Endothelial cell of umbilical vein (primary cell): ENCODE measurements at regions not wholly inside any gene's neighbourhood (a gene's known extent, or its start where the extent isn't known, plus 50 kb on each side); places are given as distances from the start of the nearest gene placed in this dataset.

Experiments
- BruUV-seq: library from RNA; stranded (reverse); fragments of 400-500 nt; replicated peaks from 2 replicates; lab custom pipeline; 2021; lab: Mats Ljungman, UMichigan
- CTCF ChIA-PET: fragments of 300-600, 350-600 bp; sonication (Branson Sonifier 250); formaldehyde crosslinking; loops from one replicate; lab custom pipeline; 2021; ENCODE audit warnings: antibody characterized with exemption, inconsistent platforms; lab: Charles Lee
- POLR2A ChIA-PET: fragments of 300-600, 350-600 bp; sonication (Branson Sonifier 250); formaldehyde crosslinking; loops from one replicate; lab custom pipeline; 2021; ENCODE audit warnings: antibody characterized with exemption, inconsistent platforms; lab: Charles Lee
- DNase-seq: peaks from one replicate; pipeline ENCODE4 v3.0.0-alpha.2; 2011; ENCODE audit warnings: low read depth, low spot score
- FAIRE-seq: peaks from 2 replicates; lab custom pipeline; 2011; peaks lifted over from hg19 to GRCh38; lab: Jason Lieb, UNC
- H2AFZ ChIP-seq: 2 replicates; pipeline ENCODE4 v1.6.0; 2012; ENCODE audit warnings: low read depth, low read length, control low read depth, inconsistent platforms
- H3K27ac ChIP-seq: 2 replicates; pipeline ENCODE4 v1.5.1; 2011; ENCODE audit warnings: low read depth, mild to moderate bottlenecking, control low read depth, low read length, moderate library complexity; ENCODE audit not compliant: insufficient read depth
- H3K27me3 ChIP-seq, 2 experiments: 2 replicates each; pipeline versions ENCODE4 v1.6.0 to v1.6.1; 2011; ENCODE audit warnings: low read length in 2 of 2, mixed read lengths in 1 of 2; ENCODE audit not compliant: control insufficient read depth in 2 of 2, insufficient read depth in 2 of 2
- H3K36me3 ChIP-seq, 2 experiments: 2 replicates in 1 of 2; 3 replicates in 1 of 2; pipeline ENCODE4 v1.5.1; 2011; ENCODE audit warnings: low read length in 2 of 2, mild to moderate bottlenecking in 1 of 2, moderate library complexity in 1 of 2; ENCODE audit not compliant: control insufficient read depth in 2 of 2, insufficient read depth in 2 of 2; ENCODE audit errors: extremely low read depth in 1 of 2
- H3K4me1 ChIP-seq: 3 replicates; pipeline ENCODE4 v1.5.1; 2011; ENCODE audit warnings: mild to moderate bottlenecking, low read length; ENCODE audit not compliant: control insufficient read depth, insufficient read depth; ENCODE audit errors: extremely low read depth
- H3K4me2 ChIP-seq: 2 replicates; pipeline ENCODE4 v1.6.1; 2011; ENCODE audit warnings: low read length, control low read depth, mixed read lengths; ENCODE audit not compliant: insufficient read depth
- H3K4me3 ChIP-seq, 3 experiments: fragments of 200-600 bp in 1 of 3; sonication (generic), shearing (Covaris generic) in 1 of 3; replicated peaks in 1 of 3; 2 replicates each; pipeline ENCODE4 v1.5.1; 2011 to 2016; ENCODE audit warnings: control low read depth in 3 of 3, low read length in 3 of 3, mild to moderate bottlenecking in 2 of 3, inconsistent platforms in 1 of 3, low read depth in 1 of 3, moderate library complexity in 1 of 3; ENCODE audit not compliant: insufficient read depth in 1 of 3
- H3K79me2 ChIP-seq: 2 replicates; pipeline ENCODE4 v1.6.0; 2012; ENCODE audit warnings: low read length, inconsistent platforms; ENCODE audit not compliant: control insufficient read depth, insufficient read depth
- H3K9ac ChIP-seq: replicated peaks from 2 replicates; pipeline ENCODE3; 2011; ENCODE audit warnings: low read length, control low read depth; ENCODE audit not compliant: insufficient read depth; ENCODE audit errors: extremely low read depth
- H3K9me1 ChIP-seq: replicated peaks from 3 replicates; pipeline ENCODE4 v1.6.0; 2011; ENCODE audit warnings: mild to moderate bottlenecking, low read length; ENCODE audit not compliant: control insufficient read depth, insufficient read depth; ENCODE audit errors: extremely low read depth
- H3K9me3 ChIP-seq: replicated peaks from 2 replicates; pipeline ENCODE4 v1.5.1; 2012; ENCODE audit warnings: low read length, inconsistent platforms; ENCODE audit not compliant: control insufficient read depth, insufficient read depth
- H4K20me1 ChIP-seq: replicated peaks from 2 replicates; pipeline ENCODE3; 2011; ENCODE audit warnings: mild to moderate bottlenecking, low read length; ENCODE audit not compliant: control insufficient read depth, insufficient read depth; ENCODE audit errors: extremely low read depth
- CTCF ChIP-seq, 2 donors: IDR thresholded peaks; 1 replicate in 1 of 2; 2 replicates in 1 of 2; pipeline ENCODE4 v1.5.1; 2011; ENCODE audit warnings: low read length in 2 of 2, mild to moderate bottlenecking in 2 of 2, moderate library complexity in 2 of 2, control low read depth in 1 of 2, inconsistent platforms in 1 of 2, low read depth in 1 of 2; ENCODE audit not compliant: insufficient read depth in 1 of 2; ENCODE audit errors: extremely low read depth in 1 of 2
- EZH2 ChIP-seq: IDR thresholded peaks from 2 replicates; pipeline ENCODE4 v1.6.1; 2012; ENCODE audit warnings: borderline replicate concordance, low read depth, mild to moderate bottlenecking, moderate library complexity, low read length, inconsistent platforms; ENCODE audit not compliant: severe bottlenecking
- FOS ChIP-seq: IDR thresholded peaks from 2 replicates; pipeline ENCODE4 v1.6.1; 2011; ENCODE audit warnings: mild to moderate bottlenecking, low read length, moderate library complexity, borderline replicate concordance; ENCODE audit not compliant: insufficient read depth
- GATA2 ChIP-seq: IDR thresholded peaks from 2 replicates; pipeline ENCODE4 v1.7.0; 2011; ENCODE audit warnings: low read depth, mild to moderate bottlenecking, moderate library complexity, mixed read lengths, low read length; ENCODE audit not compliant: insufficient read length, insufficient read depth
- MAX ChIP-seq: IDR thresholded peaks from 2 replicates; pipeline ENCODE4 v1.6.1; 2011; ENCODE audit not compliant: insufficient read depth, insufficient read length
- MYC ChIP-seq: IDR thresholded peaks from one replicate; pipeline ENCODE4 v1.6.1; 2011; ENCODE audit warnings: mild to moderate bottlenecking, low read depth, low read length
- POLR2AphosphoS5 ChIP-seq: IDR thresholded peaks from 2 replicates; pipeline ENCODE4 v1.6.1; 2012; ENCODE audit warnings: low read depth, mild to moderate bottlenecking, control low read depth, low read length, moderate library complexity; ENCODE audit not compliant: insufficient read depth
- dilution Hi-C: fragments of 300-500 bp; cut with MboI; formaldehyde crosslinking; loops from one replicate; pipeline ENCODE4 v1.15.0; 2019; ENCODE audit warnings: low sequenced_read_pairs; ENCODE audit not compliant: extremely low pct_ligation_motif_present
- intact Hi-C: fragments of 100-400 bp; cut with micrococcal nuclease; formaldehyde crosslinking; loops from one replicate; pipeline ENCODE4 v1.10.0; 2022

DNA sequence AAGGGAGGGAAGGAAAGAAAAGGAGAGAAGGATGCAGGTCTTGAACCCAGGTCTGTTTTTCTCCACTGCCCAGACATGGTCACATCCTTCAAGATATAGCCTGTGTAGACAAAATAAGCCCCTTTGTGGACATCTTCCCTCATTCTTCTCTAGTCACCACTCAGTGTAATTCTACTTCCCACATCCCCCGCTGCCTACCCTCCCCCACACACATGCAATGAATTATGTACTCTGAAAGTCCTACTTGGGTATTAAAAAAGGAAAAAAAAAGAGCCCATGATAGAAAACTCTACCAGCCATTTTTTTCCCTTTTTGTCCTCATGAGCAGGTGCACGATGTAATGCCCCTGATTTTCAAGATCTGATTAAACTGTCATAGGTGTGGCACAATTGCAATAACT, 346.0 kb downstream of the MN1 start:
- FAIRE-seq, result no peak
- H3K27ac ChIP-seq, result no peak overlapping the region
- intact Hi-C loops, result no loop called here
- H2AFZ ChIP-seq, result no peak overlapping the region
- no peaks in the 10 kb centered on the region for H3K36me3 ChIP-seq
- no peak overlapping the region for H3K4me2 ChIP-seq
- TF ChIP-seq POLR2AphosphoS5 (no peak), GATA2 (no peak), MYC (no peak), MAX (no peak), EZH2 (no peak), FOS (no peak), CTCF (IDR thresholded peaks at IDR 0.05; ENCODE audit: extremely low read depth in 1 of 2, insufficient read depth in 1 of 2, low read depth in 1 of 2, low read length in 2 of 2) (no peak)
- POLR2A ChIA-PET, result no interaction called here
- no peaks in the 10 kb centered on the region for H3K9me3 ChIP-seq
- no TSS peak for BruUV-seq
- no peak for DNase-seq
- peaks cover 0 to 13% of the 10 kb centered on the region in 2 experiments for H3K27me3 ChIP-seq
- no peaks in the 10 kb centered on the region for H3K79me2 ChIP-seq
- no peak overlapping the region for H3K9ac ChIP-seq
- no peaks in the 10 kb centered on the region for H4K20me1 ChIP-seq
- peaks cover 10% of the 10 kb centered on the region for H3K4me1 ChIP-seq
- no peak overlapping the region for H3K4me3 ChIP-seq
- CTCF ChIA-PET, result no interaction called here
- no peaks in the 10 kb centered on the region for H3K9me1 ChIP-seq
- dilution Hi-C loops, result no loop called here
